IPS-18a (cell line): ENCODE measurements at regions not wholly inside any gene's neighbourhood (a gene's known extent, or its start where the extent isn't known, plus 50 kb on each side); places are given as distances from the start of the nearest gene placed in this dataset.

Experiments
- H3K27ac ChIP-seq: one replicate; pipeline ENCODE4 v1.5.1; 2013; ENCODE audit warnings: low read length
- H3K27me3 ChIP-seq: one replicate; pipeline ENCODE4 v1.6.1; 2013; ENCODE audit warnings: mild to moderate bottlenecking, low read length; ENCODE audit not compliant: control insufficient read depth, insufficient read depth
- H3K36me3 ChIP-seq: one replicate; pipeline ENCODE4 v1.6.1; 2013; ENCODE audit warnings: low read depth, low read length; ENCODE audit not compliant: control insufficient read depth
- H3K4me1 ChIP-seq: one replicate; pipeline ENCODE4 v1.6.1; 2013; ENCODE audit warnings: low read depth, low read length; ENCODE audit not compliant: control insufficient read depth
- H3K4me3 ChIP-seq: one replicate; pipeline ENCODE4 v1.5.1; 2013; ENCODE audit warnings: low read length
- H3K9ac ChIP-seq: one replicate; pipeline ENCODE4 v1.6.1; 2013; ENCODE audit warnings: mild to moderate bottlenecking, low read length, moderate library complexity
- H3K9me3 ChIP-seq: one replicate; pipeline ENCODE4 v1.6.1; 2013; ENCODE audit warnings: low read depth, low read length; ENCODE audit not compliant: control insufficient read depth

- Histone ChIP-seq H3K4me1 (no peaks in the 10 kb centered on the region), H3K27me3 (no peaks in the 10 kb centered on the region), H3K27ac (no peak overlapping the region), H3K9ac (no peak overlapping the region), H3K36me3 (no peaks in the 10 kb centered on the region), H3K4me3 (no peak overlapping the region), H3K9me3 (no peaks in the 10 kb centered on the region)
Observed at GRCh38 chr5:93154535-93154934, 426.5 kb downstream of the NR2F1-AS1 start.

- no peaks in the 10 kb centered on the region for H3K36me3 ChIP-seq
- H3K4me1 ChIP-seq, result no peaks in the 10 kb centered on the region
- H3K9ac ChIP-seq, result no peak overlapping the region
- no peak overlapping the region for H3K4me3 ChIP-seq
- H3K27me3 ChIP-seq, result no peaks in the 10 kb centered on the region
- no peaks in the 10 kb centered on the region for H3K9me3 ChIP-seq
- H3K27ac ChIP-seq, result no peak overlapping the region
Observed at GRCh38 chr5:93153461-93153860, 427.6 kb downstream of the NR2F1-AS1 start.

GRCh38 chr5:93151896-93152295 lies 429.1 kb downstream of the NR2F1-AS1 start:
- H3K36me3 ChIP-seq, result no peaks in the 10 kb centered on the region
- no peak overlapping the region for H3K9ac ChIP-seq
- H3K4me3 ChIP-seq, result no peak overlapping the region
- no peak overlapping the region for H3K27ac ChIP-seq
- H3K4me1 ChIP-seq, result no peaks in the 10 kb centered on the region
- H3K27me3 ChIP-seq, result no peaks in the 10 kb centered on the region
- H3K9me3 ChIP-seq, result no peaks in the 10 kb centered on the region

- H3K4me3 ChIP-seq, result no peak overlapping the region
- no peak overlapping the region for H3K27ac ChIP-seq
- H3K9me3 ChIP-seq, result no peaks in the 10 kb centered on the region
- no peaks in the 10 kb centered on the region for H3K36me3 ChIP-seq
- H3K9ac ChIP-seq, result no peak overlapping the region
- H3K27me3 ChIP-seq, result no peaks in the 10 kb centered on the region
- no peaks in the 10 kb centered on the region for H3K4me1 ChIP-seq
Observed at GRCh38 chr5:93151121-93151520, 429.9 kb downstream of the NR2F1-AS1 start.

GRCh38 chr5:93150311-93151012 lies 430.6 kb downstream of the NR2F1-AS1 start:
- Histone ChIP-seq H3K27me3 (no peaks in the 10 kb centered on the region), H3K4me1 (no peaks in the 10 kb centered on the region), H3K36me3 (no peaks in the 10 kb centered on the region), H3K27ac (no peak overlapping the region), H3K9ac (no peak overlapping the region), H3K4me3 (no peak overlapping the region), H3K9me3 (no peaks in the 10 kb centered on the region)

- no peak overlapping the region for H3K9ac ChIP-seq
- no peak overlapping the region for H3K4me3 ChIP-seq
- H3K36me3 ChIP-seq, result no peaks in the 10 kb centered on the region
- no peak overlapping the region for H3K27ac ChIP-seq
- H3K9me3 ChIP-seq, result no peaks in the 10 kb centered on the region
- H3K27me3 ChIP-seq, result no peaks in the 10 kb centered on the region
- H3K4me1 ChIP-seq, result no peaks in the 10 kb centered on the region
Observed at GRCh38 chr5:93145767-93146166, 435.3 kb downstream of the NR2F1-AS1 start.

- H3K4me1 ChIP-seq, result no peaks in the 10 kb centered on the region
- no peak overlapping the region for H3K27ac ChIP-seq
- no peak overlapping the region for H3K9ac ChIP-seq
- H3K9me3 ChIP-seq, result no peaks in the 10 kb centered on the region
- no peak overlapping the region for H3K4me3 ChIP-seq
- H3K27me3 ChIP-seq, result no peaks in the 10 kb centered on the region
- H3K36me3 ChIP-seq, result no peaks in the 10 kb centered on the region
Observed at GRCh38 chr5:93145019-93145418, 436.0 kb downstream of the NR2F1-AS1 start.

- Histone ChIP-seq H3K9me3 (no peaks in the 10 kb centered on the region), H3K4me3 (no peak overlapping the region), H3K9ac (no peak overlapping the region), H3K4me1 (no peaks in the 10 kb centered on the region), H3K36me3 (no peaks in the 10 kb centered on the region), H3K27ac (no peak overlapping the region), H3K27me3 (no peaks in the 10 kb centered on the region)
Observed at GRCh38 chr5:93141969-93142368, 439.1 kb downstream of the NR2F1-AS1 start.

- Histone ChIP-seq H3K9me3 (no peaks in the 10 kb centered on the region), H3K4me3 (no peak overlapping the region), H3K27ac (no peak overlapping the region), H3K9ac (no peak overlapping the region), H3K36me3 (no peaks in the 10 kb centered on the region), H3K27me3 (no peaks in the 10 kb centered on the region), H3K4me1 (no peaks in the 10 kb centered on the region)
Observed at GRCh38 chr5:93130624-93131490, 450.2 kb downstream of the NR2F1-AS1 start.

- Histone ChIP-seq H3K9me3 (no peaks in the 10 kb centered on the region), H3K4me1 (no peaks in the 10 kb centered on the region), H3K27ac (no peak overlapping the region), H3K36me3 (no peaks in the 10 kb centered on the region), H3K9ac (no peak overlapping the region), H3K4me3 (no peak overlapping the region), H3K27me3 (no peaks in the 10 kb centered on the region)
Observed at GRCh38 chr5:93126634-93127033, 454.4 kb downstream of the NR2F1-AS1 start.

- Histone ChIP-seq H3K9ac (no peak overlapping the region), H3K36me3 (no peaks in the 10 kb centered on the region), H3K4me1 (peaks cover 4% of the 10 kb centered on the region), H3K9me3 (no peaks in the 10 kb centered on the region), H3K4me3 (no peak overlapping the region), H3K27me3 (no peaks in the 10 kb centered on the region), H3K27ac (no peak overlapping the region)
Observed at GRCh38 chr5:93123127-93123526, 457.9 kb downstream of the NR2F1-AS1 start.

- Histone ChIP-seq H3K4me1 (peaks cover 4% of the 10 kb centered on the region), H3K9me3 (no peaks in the 10 kb centered on the region), H3K4me3 (no peak overlapping the region), H3K9ac (no peak overlapping the region), H3K36me3 (no peaks in the 10 kb centered on the region), H3K27ac (no peak overlapping the region), H3K27me3 (no peaks in the 10 kb centered on the region)
Observed at GRCh38 chr5:93122446-93122845, 458.6 kb downstream of the NR2F1-AS1 start.
